ENCODE measurements at regions not wholly inside any gene's neighbourhood (a gene's known extent, or its start where the extent isn't known, plus 50 kb on each side); places are given as distances from the start of the nearest gene placed in this dataset.

GRCh38 chr4:100117750-100118149 lies 72.5 kb downstream of the DDIT4L start:
- H3K9me3 Mint-ChIP-seq = no peaks in the 10 kb centered on the region
- peaks cover 2% of the 10 kb centered on the region for H3K27me3 Mint-ChIP-seq (ENCODE audit: insufficient read depth)
- peaks cover 6% of the 10 kb centered on the region for H3K4me1 ChIP-seq (ENCODE audit: control insufficient read depth, insufficient read depth, low read length)
- peak; percentile 39 for TF ChIP-seq CTCF (conservative IDR thresholded peaks at IDR 0.05)
- H3K27ac Mint-ChIP-seq = no peak overlapping the region
- 85 to 97% methylated on average over 3 of the region's 3 CpGs for WGBS, 2 experiments (ENCODE audit: insufficient coverage in 1 of 2, insufficient read length in 1 of 2)
- H3K36me3 ChIP-seq (ENCODE audit: control insufficient read depth, insufficient read depth, low read length) = no peaks in the 10 kb centered on the region
- no peaks in the 10 kb centered on the region for H3K27me3 ChIP-seq (ENCODE audit: control insufficient read depth, insufficient read depth, low read length, poor library complexity, severe bottlenecking)
- H3K36me3 Mint-ChIP-seq (ENCODE audit: low read depth) = no peaks in the 10 kb centered on the region
- DNase-seq = no peak
- no peak overlapping the region for H3K4me3 Mint-ChIP-seq
- peaks cover 20% of the 10 kb centered on the region for H3K4me1 Mint-ChIP-seq
- H3K9me3 ChIP-seq (ENCODE audit: control insufficient read depth, low read length) = no peaks in the 10 kb centered on the region
- no peak overlapping the region for H3K4me3 ChIP-seq (ENCODE audit: low read length)
- no peak overlapping the region for H3K27ac ChIP-seq (ENCODE audit: low read depth, low read length)
- no peak overlapping the region for H3K9ac ChIP-seq (ENCODE audit: extremely low read depth, low read length, poor library complexity, severe bottlenecking)

GRCh38 chr4:100114909-100115308 lies 75.4 kb downstream of the DDIT4L start:
- H3K9me3 Mint-ChIP-seq = peaks cover 6% of the 10 kb centered on the region
- Histone ChIP-seq H3K36me3 (ENCODE audit: control insufficient read depth, insufficient read depth, low read length) (no peaks in the 10 kb centered on the region), H3K9me3 (ENCODE audit: control insufficient read depth, low read length) (peaks cover 5% of the 10 kb centered on the region), H3K27me3 (ENCODE audit: control insufficient read depth, insufficient read depth, low read length, poor library complexity, severe bottlenecking) (no peaks in the 10 kb centered on the region), H3K4me1 (ENCODE audit: control insufficient read depth, insufficient read depth, low read length) (peaks cover 6% of the 10 kb centered on the region), H3K27ac (ENCODE audit: low read depth, low read length) (no peak overlapping the region), H3K9ac (ENCODE audit: extremely low read depth, low read length, poor library complexity, severe bottlenecking) (no peak overlapping the region), H3K4me3 (ENCODE audit: low read length) (no peak overlapping the region)
- peaks cover 20% of the 10 kb centered on the region for H3K4me1 Mint-ChIP-seq
- no peaks in the 10 kb centered on the region for H3K36me3 Mint-ChIP-seq (ENCODE audit: low read depth)
- TF ChIP-seq CTCF (conservative IDR thresholded peaks at IDR 0.05) = no peak
- H3K4me3 Mint-ChIP-seq = no peak overlapping the region
- no peaks in the 10 kb centered on the region for H3K27me3 Mint-ChIP-seq (ENCODE audit: insufficient read depth)
- no peak for DNase-seq
- WGBS, 2 experiments (ENCODE audit: insufficient coverage in 1 of 2, insufficient read length in 1 of 2) = 73 to 81% methylated on average over 3 to 4 of the region's 4 CpGs
- H3K27ac Mint-ChIP-seq = no peak overlapping the region

- WGBS, 2 experiments (ENCODE audit: insufficient coverage in 1 of 2, insufficient read length in 1 of 2) = 80 to 87% methylated on average over 1 to 2 of the region's 2 CpGs
- H3K9me3 Mint-ChIP-seq = peaks cover 6% of the 10 kb centered on the region
Measured at GRCh38 chr4:100113732-100114131, 76.5 kb downstream of the DDIT4L start.

More at GRCh38 chr4:100113732-100114131, 76.5 kb downstream of the DDIT4L start:
- H3K27ac Mint-ChIP-seq = no peak overlapping the region
- H3K27ac ChIP-seq (ENCODE audit: low read depth, low read length) = no peak overlapping the region
- H3K36me3 Mint-ChIP-seq (ENCODE audit: low read depth) = no peaks in the 10 kb centered on the region
- no peak overlapping the region for H3K9ac ChIP-seq (ENCODE audit: extremely low read depth, low read length, poor library complexity, severe bottlenecking)
- H3K9me3 ChIP-seq (ENCODE audit: control insufficient read depth, low read length) = peaks cover 5% of the 10 kb centered on the region
- peaks cover 6% of the 10 kb centered on the region for H3K4me1 ChIP-seq (ENCODE audit: control insufficient read depth, insufficient read depth, low read length)
- no peaks in the 10 kb centered on the region for H3K36me3 ChIP-seq (ENCODE audit: control insufficient read depth, insufficient read depth, low read length)
- TF ChIP-seq CTCF (conservative IDR thresholded peaks at IDR 0.05) = no peak
- H3K4me3 Mint-ChIP-seq = no peak overlapping the region
- DNase-seq = no peak
- H3K27me3 Mint-ChIP-seq (ENCODE audit: insufficient read depth) = no peaks in the 10 kb centered on the region
- H3K4me3 ChIP-seq (ENCODE audit: low read length) = no peak overlapping the region
- no peaks in the 10 kb centered on the region for H3K27me3 ChIP-seq (ENCODE audit: control insufficient read depth, insufficient read depth, low read length, poor library complexity, severe bottlenecking)
- H3K4me1 Mint-ChIP-seq = peaks cover 20% of the 10 kb centered on the region
